ENCODE measurements at regions not wholly inside any gene's neighbourhood (a gene's known extent, or its start where the extent isn't known, plus 50 kb on each side); places are given as distances from the start of the nearest gene placed in this dataset.
A peak's percentile ranks its signal among the peaks of the same experiment; 100 is the strongest.
"Not testable (repeated sequence)": the region's sequence is repeated elsewhere in the genome, so short reads cannot be mapped to it uniquely, and the experiment has no call there.

DNA sequence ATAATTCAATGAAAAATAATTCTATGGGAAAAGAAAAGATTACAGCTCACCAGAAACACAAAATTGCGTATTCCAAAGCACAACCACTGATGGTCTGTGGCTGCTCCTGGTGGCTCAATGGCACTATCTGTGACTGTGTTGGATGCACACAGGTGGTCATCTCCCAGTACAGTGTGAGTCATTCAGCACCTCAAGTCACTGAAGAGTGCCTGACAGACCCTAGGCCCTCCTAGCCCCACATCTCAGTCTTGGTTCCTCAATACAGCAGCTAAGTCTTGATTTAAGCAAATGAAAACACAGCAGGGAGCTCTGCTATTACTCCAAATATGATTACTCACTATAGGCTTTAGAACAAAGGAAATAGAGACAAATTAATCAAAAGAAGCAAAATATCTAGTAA is 233.4 kb upstream of the FRG1 start:
- H3K27ac Mint-ChIP-seq; H3K4me3 Mint-ChIP-seq; H3K36me3 Mint-ChIP-seq (ENCODE audit: low read depth); H3K4me1 Mint-ChIP-seq; H3K27me3 Mint-ChIP-seq (ENCODE audit: low read depth): not testable (repeated sequence)
- H3K9me3 Mint-ChIP-seq, result peaks cover 13% of the 10 kb centered on the region

- H3K9me3 Mint-ChIP-seq, result peaks cover 20% of the 10 kb centered on the region
- H3K27ac Mint-ChIP-seq; H3K27me3 Mint-ChIP-seq (ENCODE audit: low read depth); H3K4me1 Mint-ChIP-seq; H3K36me3 Mint-ChIP-seq (ENCODE audit: low read depth); H3K4me3 Mint-ChIP-seq: not testable (repeated sequence)
Observed at GRCh38 chr4:189711956-189712355, 228.7 kb upstream of the FRG1 start.

- H3K9me3 Mint-ChIP-seq, result peaks cover 21% of the 10 kb centered on the region
- not testable (repeated sequence) for H3K27me3 Mint-ChIP-seq (ENCODE audit: low read depth); H3K27ac Mint-ChIP-seq; H3K4me1 Mint-ChIP-seq; H3K36me3 Mint-ChIP-seq (ENCODE audit: low read depth)
- H3K4me3 Mint-ChIP-seq, result peak overlapping the region; percentile 46 to 66 (median 59)
Observed at GRCh38 chr4:189721016-189721993, 219.4 kb upstream of the FRG1 start.

DNA sequence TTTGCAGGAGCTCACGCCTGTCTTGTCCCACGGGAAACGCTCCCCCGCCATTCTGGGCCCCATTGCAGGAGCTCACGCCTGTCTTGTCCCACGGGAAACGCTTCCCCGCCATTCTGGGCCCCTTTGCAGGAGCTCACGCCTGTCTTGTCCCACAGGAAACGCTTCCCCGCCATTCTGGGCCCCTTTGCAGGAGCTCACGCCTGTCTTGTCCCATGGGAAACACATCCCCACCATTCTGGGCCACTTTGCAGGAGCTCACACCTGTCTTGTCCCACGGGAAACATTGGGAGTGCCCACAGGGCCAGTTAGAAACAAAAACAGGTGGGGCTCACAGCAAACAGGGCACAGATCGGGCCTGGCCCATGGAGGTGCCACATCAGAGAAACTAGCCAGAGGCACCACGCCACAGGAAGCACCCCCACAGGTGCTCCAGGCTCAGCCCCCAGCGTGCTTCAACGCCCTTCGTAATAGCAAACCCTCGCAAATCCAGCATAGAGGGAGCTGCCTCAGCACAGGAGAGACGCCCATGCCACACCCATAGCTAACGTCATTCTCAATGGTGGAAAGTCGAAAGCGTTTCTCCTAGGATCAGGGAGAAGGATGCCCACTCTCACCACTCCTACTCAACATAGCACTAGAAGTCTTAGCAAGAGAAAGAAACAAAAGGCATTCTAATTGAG is 218.2 kb upstream of the FRG1 start:
- H3K36me3 Mint-ChIP-seq (ENCODE audit: low read depth); H3K4me1 Mint-ChIP-seq; H3K27me3 Mint-ChIP-seq (ENCODE audit: low read depth): not testable (repeated sequence)
- H3K27ac Mint-ChIP-seq, result peak overlapping the region in 1 of 3 experiments; percentile 51
- H3K9me3 Mint-ChIP-seq, result peaks cover 27% of the 10 kb centered on the region
- peak overlapping the region in 2 of 3 experiments; percentile 38 to 66 for H3K4me3 Mint-ChIP-seq

GRCh38 chr4:189727982-189728638 is 212.6 kb upstream of the FRG1 start:
- not testable (repeated sequence) for H3K27me3 Mint-ChIP-seq (ENCODE audit: low read depth); H3K27ac Mint-ChIP-seq; H3K36me3 Mint-ChIP-seq (ENCODE audit: low read depth); H3K4me3 Mint-ChIP-seq; H3K4me1 Mint-ChIP-seq
- peaks cover 36% of the 10 kb centered on the region for H3K9me3 Mint-ChIP-seq

DNA sequence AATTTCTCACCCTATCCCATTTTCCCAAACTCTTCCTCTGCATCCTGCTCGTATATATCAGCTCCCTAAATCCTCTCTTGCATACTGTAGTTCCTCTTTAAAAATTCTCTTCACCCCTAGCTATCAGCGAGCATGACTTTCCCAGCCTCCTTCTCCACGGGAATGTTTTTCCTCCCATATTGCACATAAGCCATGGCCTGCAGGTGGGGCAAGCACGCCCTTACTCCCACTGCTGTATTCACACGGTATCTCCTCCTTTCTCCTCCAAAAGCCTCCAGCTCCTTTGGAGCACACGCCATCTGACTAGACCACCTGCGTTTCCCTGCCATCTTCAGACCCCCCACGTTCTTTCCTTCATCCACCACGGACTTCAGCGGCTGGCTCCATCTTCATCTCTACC is 208.7 kb upstream of the FRG1 start:
- H3K27ac Mint-ChIP-seq; H3K27me3 Mint-ChIP-seq (ENCODE audit: low read depth): not testable (repeated sequence)

GRCh38 chr4:189733507-189733906 is 207.2 kb upstream of the FRG1 start:
- not testable (repeated sequence) for H3K4me3 Mint-ChIP-seq; H3K27me3 Mint-ChIP-seq (ENCODE audit: low read depth); H3K4me1 Mint-ChIP-seq; H3K27ac Mint-ChIP-seq; H3K36me3 Mint-ChIP-seq (ENCODE audit: low read depth)
- peaks cover 54% of the 10 kb centered on the region for H3K9me3 Mint-ChIP-seq

More for the DNA sequence above, 208.7 kb upstream of the FRG1 start:
- H3K4me1 Mint-ChIP-seq; H3K36me3 Mint-ChIP-seq (ENCODE audit: low read depth); H3K4me3 Mint-ChIP-seq: not testable (repeated sequence)
- H3K9me3 Mint-ChIP-seq, result peaks cover 52% of the 10 kb centered on the region

GRCh38 chr4:189734648-189735267 is 205.9 kb upstream of the FRG1 start:
- not testable (repeated sequence) for H3K27me3 Mint-ChIP-seq (ENCODE audit: low read depth); H3K36me3 Mint-ChIP-seq (ENCODE audit: low read depth); H3K4me1 Mint-ChIP-seq; H3K27ac Mint-ChIP-seq; H3K4me3 Mint-ChIP-seq
- peaks cover 56% of the 10 kb centered on the region for H3K9me3 Mint-ChIP-seq

DNA sequence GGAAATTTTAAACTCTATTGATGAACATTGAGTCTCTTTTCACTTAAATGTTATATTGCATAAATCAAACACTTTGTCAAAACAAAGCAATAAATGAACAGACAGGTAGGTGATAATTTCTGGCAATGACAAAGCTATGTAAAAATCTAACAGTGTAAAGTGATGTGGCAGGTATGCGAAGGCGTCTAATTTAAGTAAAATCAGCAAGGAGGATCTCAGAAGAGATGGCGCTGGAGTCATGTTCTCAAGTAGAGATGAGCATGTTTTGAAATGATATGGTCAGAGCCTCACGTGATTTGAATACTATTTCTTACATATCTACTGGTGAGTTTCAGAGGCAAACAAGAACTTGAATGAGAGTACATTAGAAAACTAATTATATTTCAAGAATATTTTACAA is 204.0 kb upstream of the FRG1 start:
- H3K4me1 Mint-ChIP-seq; H3K36me3 Mint-ChIP-seq (ENCODE audit: low read depth); H3K4me3 Mint-ChIP-seq; H3K27me3 Mint-ChIP-seq (ENCODE audit: low read depth); H3K27ac Mint-ChIP-seq: not testable (repeated sequence)
- H3K9me3 Mint-ChIP-seq, result peaks cover 60% of the 10 kb centered on the region

DNA sequence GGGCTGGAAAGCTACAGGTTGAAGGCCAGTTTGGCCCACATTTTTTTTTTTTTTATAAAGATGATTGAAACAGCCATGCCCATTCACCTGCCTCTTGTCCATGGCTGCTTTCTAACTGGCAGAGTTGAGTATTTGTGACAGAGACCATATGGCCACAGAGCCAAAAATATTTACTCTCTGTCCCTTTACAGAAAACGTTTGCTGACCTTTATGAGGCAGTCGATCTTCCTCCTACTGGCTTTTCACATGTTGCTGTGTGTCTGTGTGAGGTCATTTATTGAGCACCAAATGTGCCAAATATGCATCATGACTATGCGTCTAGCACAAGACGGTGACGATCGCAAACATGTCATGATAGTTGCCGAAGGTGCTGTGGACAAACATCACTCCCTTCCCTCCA is 200.6 kb upstream of the FRG1 start:
- H3K27me3 Mint-ChIP-seq (ENCODE audit: low read depth); H3K4me3 Mint-ChIP-seq; H3K27ac Mint-ChIP-seq; H3K4me1 Mint-ChIP-seq; H3K36me3 Mint-ChIP-seq (ENCODE audit: low read depth): not testable (repeated sequence)
- peaks cover 44% of the 10 kb centered on the region for H3K9me3 Mint-ChIP-seq

All from nephron (organoid).